SH-SY5Y (cell line): ENCODE measurements at regions not wholly inside any gene's neighbourhood (a gene's known extent, or its start where the extent isn't known, plus 50 kb on each side); places are given as distances from the start of the nearest gene placed in this dataset.

ENCODE experiments used
- GATA2 ChIP-seq: IDR thresholded peaks from 2 replicates; pipeline ENCODE4 v1.6.1; 2011; ENCODE audit warnings: mild to moderate bottlenecking, low read depth, low read length
- GATA3 ChIP-seq: IDR thresholded peaks from 2 replicates; pipeline ENCODE4 v1.6.1; 2011; ENCODE audit warnings: low read depth, mild to moderate bottlenecking, low read length, moderate library complexity

GRCh38 chr2:16155766-16156165, 215.4 kb downstream of the MYCN start:
- TF ChIP-seq GATA3 = no peak
- TF ChIP-seq GATA2 = no peak
